ENCODE measurements at regions not wholly inside any gene's neighbourhood (a gene's known extent, or its start where the extent isn't known, plus 50 kb on each side); places are given as distances from the start of the nearest gene placed in this dataset.
"Not testable (repeated sequence)": the region's sequence is repeated elsewhere in the genome, so short reads cannot be mapped to it uniquely, and the experiment has no call there.

- DNase-seq (ENCODE audit: low read depth in 2 of 2), result no peak
Measured at GRCh38 chr11:86861810-86862209, 61.5 kb downstream of the PRSS23 start.

GRCh38 chr11:86863476-86863875 is 63.1 kb downstream of the PRSS23 start:
- no peak for DNase-seq (ENCODE audit: low read depth in 2 of 2)

- DNase-seq (ENCODE audit: low read depth in 2 of 2), result no peak
Measured at GRCh38 chr11:86865436-86865835, 65.1 kb downstream of the PRSS23 start.

- no peak for DNase-seq (ENCODE audit: low read depth in 2 of 2)
Measured at GRCh38 chr11:86869531-86869930, 69.2 kb downstream of the PRSS23 start.

GRCh38 chr11:86869966-86870570 is 69.7 kb downstream of the PRSS23 start:
- peak in 1 of 2 donors; percentile 10 for DNase-seq (ENCODE audit: low read depth in 2 of 2)

- no peak for DNase-seq (ENCODE audit: low read depth in 2 of 2)
Measured at GRCh38 chr11:86873573-86874083, 73.3 kb downstream of the PRSS23 start.

- no peak for DNase-seq (ENCODE audit: low read depth in 2 of 2)
Measured at GRCh38 chr11:86874304-86875056, 74.1 kb downstream of the PRSS23 start.

- DNase-seq (ENCODE audit: low read depth in 2 of 2), result no peak
Measured at GRCh38 chr11:86876716-86877234, 76.4 kb downstream of the PRSS23 start.

GRCh38 chr11:86877503-86877902 is 77.2 kb downstream of the PRSS23 start:
- DNase-seq (ENCODE audit: low read depth in 2 of 2), result no peak

GRCh38 chr11:86879241-86879640 is 76.0 kb downstream of the FZD4 start:
- not testable (repeated sequence) for DNase-seq (ENCODE audit: low read depth in 2 of 2)

- DNase-seq (ENCODE audit: low read depth in 2 of 2), result no peak
Measured at GRCh38 chr11:86885311-86885710, 69.9 kb downstream of the FZD4 start.

GRCh38 chr11:86888164-86889000 is 66.8 kb downstream of the FZD4 start:
- no peak for DNase-seq (ENCODE audit: low read depth in 2 of 2)

- no peak for DNase-seq (ENCODE audit: low read depth in 2 of 2)
Measured at GRCh38 chr11:86889001-86889341, 66.2 kb downstream of the FZD4 start.

- DNase-seq (ENCODE audit: low read depth in 2 of 2), result no peak
Measured at GRCh38 chr11:86891036-86891435, 64.2 kb downstream of the FZD4 start.

GRCh38 chr11:86893235-86893634 is 62.0 kb downstream of the FZD4 start:
- no peak for DNase-seq (ENCODE audit: low read depth in 2 of 2)
